Hepatocyte (in vitro differentiated cells): ENCODE measurements at regions not wholly inside any gene's neighbourhood (a gene's known extent, or its start where the extent isn't known, plus 50 kb on each side); places are given as distances from the start of the nearest gene placed in this dataset.
"Not testable (repeated sequence)": the region's sequence is repeated elsewhere in the genome, so short reads cannot be mapped to it uniquely, and the experiment has no call there.

Experiments used
- DNase-seq: peaks from one replicate; pipeline ENCODE4 v3.0.0-alpha.2; 2016; ENCODE audit warnings: low spot score
- H2AFZ ChIP-seq: fragments of 200-600 bp; sonication (generic); 2 replicates; pipeline ENCODE4 v1.6.0; 2016; ENCODE audit warnings: antibody characterized with exemption, mild to moderate bottlenecking
- H3K27ac ChIP-seq: fragments of 200-600 bp; sonication (generic); 2 replicates; pipeline ENCODE4 v1.5.1; 2016; ENCODE audit warnings: mild to moderate bottlenecking
- H3K27me3 ChIP-seq: fragments of 200-600 bp; sonication (generic); 2 replicates; pipeline ENCODE4 v1.6.1; 2016
- H3K36me3 ChIP-seq: fragments of 200-600 bp; sonication (generic); replicated peaks from 2 replicates; pipeline ENCODE4 v1.5.1; 2016; ENCODE audit warnings: low read depth; ENCODE audit not compliant: insufficient read depth
- H3K4me1 ChIP-seq: fragments of 200-600 bp; sonication (generic); 2 replicates; pipeline ENCODE4 v1.5.1; 2016; ENCODE audit warnings: mild to moderate bottlenecking, moderate library complexity; ENCODE audit not compliant: insufficient read depth
- H3K4me2 ChIP-seq: fragments of 200-600 bp; sonication (generic); 2 replicates; pipeline ENCODE4 v1.6.0; 2016
- H3K4me3 ChIP-seq: fragments of 200-600 bp; sonication (generic); 2 replicates; pipeline ENCODE4 v1.5.1; 2016; ENCODE audit warnings: mild to moderate bottlenecking
- H3K79me2 ChIP-seq: fragments of 200-600 bp; sonication (generic); 2 replicates; pipeline ENCODE4 v1.6.0; 2017; ENCODE audit warnings: mild to moderate bottlenecking
- H3K9me2 ChIP-seq: fragments of 200-600 bp; sonication (generic); replicated peaks from 2 replicates; pipeline ENCODE4 v1.6.0; 2017; ENCODE audit warnings: mild to moderate bottlenecking; ENCODE audit not compliant: insufficient read depth
- H3K9me3 ChIP-seq: fragments of 200-600 bp; sonication (generic); 2 replicates; pipeline ENCODE4 v1.5.1; 2016; ENCODE audit warnings: low read depth, mild to moderate bottlenecking
- H4K20me1 ChIP-seq: fragments of 200-600 bp; sonication (generic); 2 replicates; pipeline ENCODE4 v1.6.0; 2016; ENCODE audit warnings: mild to moderate bottlenecking; ENCODE audit not compliant: insufficient read depth, poor library complexity, severe bottlenecking
- EZH2 ChIP-seq: fragments of 200-600 bp; sonication (generic); IDR thresholded peaks from 2 replicates; pipeline ENCODE4 v1.6.1; 2016; ENCODE audit warnings: antibody characterized with exemption, mild to moderate bottlenecking, borderline replicate concordance
- EZH2phosphoT487 ChIP-seq: fragments of 200-600 bp; sonication (generic); IDR thresholded peaks from one replicate; pipeline ENCODE4 v1.6.1; 2018; ENCODE audit warnings: antibody characterized with exemption, mild to moderate bottlenecking, low read depth, moderate library complexity; ENCODE audit not compliant: unreplicated experiment, severe bottlenecking
- WGBS: methylation state at CpG from one replicate; pipeline ENCODE4 v1.1.6; 2016; ENCODE audit warnings: low lambda C conversion rate; ENCODE audit errors: missing lambda C conversion rate; 5-methylcytosine and 5-hydroxymethylcytosine counted together
- TF ChIP-seq, protein P1 (sequence below): fragments of 200-600 bp; sonication (generic); IDR thresholded peaks from 2 replicates; pipeline ENCODE4 v1.5.1; 2016; ENCODE audit warnings: antibody characterized with exemption, mild to moderate bottlenecking; ENCODE audit not compliant: poor library complexity

DNA sequence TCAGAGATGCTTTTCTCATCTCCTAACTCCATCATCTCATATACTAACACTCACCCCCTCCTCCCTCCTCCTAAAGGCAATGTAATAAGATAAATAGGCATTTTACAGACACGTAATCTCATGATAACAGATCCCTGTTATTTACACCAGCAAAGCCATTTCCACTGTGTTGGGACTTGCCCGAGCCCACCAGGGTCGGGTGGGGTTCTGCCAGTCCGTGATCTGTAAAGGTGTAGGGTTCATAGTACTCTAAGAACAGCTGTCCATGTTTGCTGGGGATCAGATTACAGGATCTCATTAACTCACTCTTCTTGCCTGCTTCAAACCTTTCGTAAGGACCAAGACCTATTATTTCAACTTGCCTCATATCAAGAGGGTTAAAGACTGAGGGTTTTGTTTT is 172.4 kb downstream of the FZD1 start:
- Histone ChIP-seq H3K4me3 (no peak overlapping the region), H3K9me2 (no peaks in the 10 kb centered on the region), H3K9me3 (no peaks in the 10 kb centered on the region), H3K36me3 (no peaks in the 10 kb centered on the region), H3K4me2 (no peak overlapping the region), H2AFZ (no peak overlapping the region), H3K27ac (no peak overlapping the region), H3K79me2 (no peaks in the 10 kb centered on the region), H3K27me3 (no peaks in the 10 kb centered on the region), H4K20me1 (no peaks in the 10 kb centered on the region), H3K4me1 (no peaks in the 10 kb centered on the region)
- no peak for DNase-seq
- 26% methylated on average over 5 of the region's 5 CpGs for WGBS
- no peak for TF ChIP-seq EZH2
- TF ChIP-seq, protein P1, sequence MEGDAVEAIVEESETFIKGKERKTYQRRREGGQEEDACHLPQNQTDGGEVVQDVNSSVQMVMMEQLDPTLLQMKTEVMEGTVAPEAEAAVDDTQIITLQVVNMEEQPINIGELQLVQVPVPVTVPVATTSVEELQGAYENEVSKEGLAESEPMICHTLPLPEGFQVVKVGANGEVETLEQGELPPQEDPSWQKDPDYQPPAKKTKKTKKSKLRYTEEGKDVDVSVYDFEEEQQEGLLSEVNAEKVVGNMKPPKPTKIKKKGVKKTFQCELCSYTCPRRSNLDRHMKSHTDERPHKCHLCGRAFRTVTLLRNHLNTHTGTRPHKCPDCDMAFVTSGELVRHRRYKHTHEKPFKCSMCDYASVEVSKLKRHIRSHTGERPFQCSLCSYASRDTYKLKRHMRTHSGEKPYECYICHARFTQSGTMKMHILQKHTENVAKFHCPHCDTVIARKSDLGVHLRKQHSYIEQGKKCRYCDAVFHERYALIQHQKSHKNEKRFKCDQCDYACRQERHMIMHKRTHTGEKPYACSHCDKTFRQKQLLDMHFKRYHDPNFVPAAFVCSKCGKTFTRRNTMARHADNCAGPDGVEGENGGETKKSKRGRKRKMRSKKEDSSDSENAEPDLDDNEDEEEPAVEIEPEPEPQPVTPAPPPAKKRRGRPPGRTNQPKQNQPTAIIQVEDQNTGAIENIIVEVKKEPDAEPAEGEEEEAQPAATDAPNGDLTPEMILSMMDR, result no peak
- TF ChIP-seq EZH2phosphoT487, result no peak

DNA sequence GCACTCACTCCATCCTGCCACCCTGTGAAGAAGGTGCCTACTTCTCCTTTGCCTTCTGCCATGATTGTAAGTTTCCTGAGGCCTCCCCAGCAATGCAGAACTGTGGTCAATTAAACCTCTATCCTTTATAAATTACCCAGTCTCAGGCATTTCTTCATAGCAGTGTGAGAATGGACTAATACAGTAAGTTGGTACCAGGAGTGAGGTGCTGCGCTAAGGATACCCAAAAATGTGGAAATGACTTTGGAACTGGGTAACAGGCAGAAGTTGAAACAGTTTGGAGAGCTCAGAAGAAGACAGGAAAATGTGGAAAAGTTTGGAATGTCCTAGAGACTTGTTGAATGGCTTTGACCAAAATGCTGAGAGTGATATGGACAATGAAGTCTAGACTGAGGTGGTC is 176.0 kb downstream of the FZD1 start:
- H4K20me1 ChIP-seq, H3K4me2 ChIP-seq, DNase-seq, H3K4me3 ChIP-seq, H2AFZ ChIP-seq, H3K36me3 ChIP-seq, H3K27ac ChIP-seq, H3K79me2 ChIP-seq, H3K27me3 ChIP-seq, H3K9me2 ChIP-seq, H3K9me3 ChIP-seq, H3K4me1 ChIP-seq: not testable (repeated sequence)
- WGBS, result 95% methylated on average over 1 of the region's 1 CpG

DNA sequence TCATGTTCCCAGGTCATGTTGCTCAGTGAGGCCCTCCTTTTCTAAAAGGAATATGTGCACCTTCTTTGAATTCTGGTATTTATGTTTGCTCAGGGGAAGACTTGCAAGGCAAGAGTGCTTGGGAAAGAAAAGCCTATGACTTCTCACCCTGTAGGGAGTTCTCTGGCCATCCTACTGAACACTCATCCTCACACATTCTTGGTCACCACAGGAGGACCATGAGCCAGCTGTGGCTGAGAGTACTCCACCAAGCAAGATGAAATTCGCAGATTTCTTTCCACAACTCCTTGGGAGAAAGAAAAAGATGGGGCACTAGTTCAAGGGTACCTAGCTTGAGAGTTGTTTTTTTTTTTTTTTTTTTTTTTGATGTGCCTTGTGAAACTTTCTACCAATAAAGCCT is 179.6 kb downstream of the FZD1 start:
- DNase-seq, result no peak
- H3K27me3 ChIP-seq, result no peaks in the 10 kb centered on the region
- no peaks in the 10 kb centered on the region for H3K4me1 ChIP-seq
- H3K9me2 ChIP-seq, result no peaks in the 10 kb centered on the region
- TF ChIP-seq EZH2, result no peak
- TF ChIP-seq EZH2phosphoT487, result no peak
- TF ChIP-seq, protein P1, result no peak
- H3K36me3 ChIP-seq, result no peaks in the 10 kb centered on the region
- H4K20me1 ChIP-seq, result no peaks in the 10 kb centered on the region
- no peaks in the 10 kb centered on the region for H3K9me3 ChIP-seq
- H3K27ac ChIP-seq, result no peak overlapping the region
- H3K79me2 ChIP-seq, result no peaks in the 10 kb centered on the region
- H2AFZ ChIP-seq, result no peak overlapping the region
- H3K4me3 ChIP-seq, result no peak overlapping the region
- H3K4me2 ChIP-seq, result no peak overlapping the region
- WGBS, result 96% methylated on average over 1 of the region's 1 CpG

DNA sequence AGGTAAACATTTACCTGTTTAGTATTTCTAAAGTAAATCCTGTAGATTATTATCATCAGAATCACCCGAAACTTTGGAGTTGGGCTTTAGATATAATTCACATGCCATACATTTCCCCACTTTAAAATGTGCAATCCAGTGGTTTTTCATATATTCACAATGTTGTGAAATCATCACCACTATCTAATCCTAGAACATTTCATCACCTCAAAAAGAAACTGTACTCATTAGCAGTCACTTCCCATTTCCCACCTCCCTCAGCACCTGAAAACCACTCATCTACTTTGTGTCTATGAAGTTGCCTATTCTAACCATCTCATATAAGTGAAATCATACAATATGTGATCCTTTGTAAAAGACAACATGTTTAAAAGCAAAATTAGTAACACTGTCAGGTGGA is 182.6 kb downstream of the FZD1 start:
- Histone ChIP-seq H3K4me1 (no peaks in the 10 kb centered on the region), H3K27me3 (no peaks in the 10 kb centered on the region), H3K27ac (no peak overlapping the region), H2AFZ (no peak overlapping the region), H3K36me3 (no peaks in the 10 kb centered on the region), H3K9me2 (no peaks in the 10 kb centered on the region), H4K20me1 (no peaks in the 10 kb centered on the region), H3K4me2 (no peak overlapping the region), H3K9me3 (no peaks in the 10 kb centered on the region), H3K4me3 (no peak overlapping the region), H3K79me2 (no peaks in the 10 kb centered on the region)
- WGBS, result 68% methylated on average over 1 of the region's 1 CpG
- TF ChIP-seq EZH2 (no peak), EZH2phosphoT487 (no peak)
- TF ChIP-seq, protein P1, result no peak
- DNase-seq, result no peak
